ENCODE measurements at regions not wholly inside any gene's neighbourhood (a gene's known extent, or its start where the extent isn't known, plus 50 kb on each side); places are given as distances from the start of the nearest gene placed in this dataset.
"Not testable (repeated sequence)": the region's sequence is repeated elsewhere in the genome, so short reads cannot be mapped to it uniquely, and the experiment has no call there.

GRCh38 chr9:65566018-65566417 lies 109.7 kb upstream of the ZNG1E start:
- not testable (repeated sequence) for DNase-seq

GRCh38 chr9:65519018-65519417 lies 156.7 kb upstream of the ZNG1E start:
- not testable (repeated sequence) for DNase-seq

- not testable (repeated sequence) for DNase-seq
These were observed 161.3 kb upstream of the ZNG1E start for GRCh38 chr9:65514465-65514864.

GRCh38 chr9:65507897-65508296 lies 167.8 kb upstream of the ZNG1E start:
- DNase-seq: not testable (repeated sequence)

GRCh38 chr9:65504686-65505085 lies 171.0 kb upstream of the ZNG1E start:
- not testable (repeated sequence) for DNase-seq

- DNase-seq: not testable (repeated sequence)
These were observed 172.0 kb upstream of the ZNG1E start for GRCh38 chr9:65503696-65504095.

GRCh38 chr9:65482890-65483289 lies 192.8 kb upstream of the ZNG1E start:
- not testable (repeated sequence) for DNase-seq

GRCh38 chr9:65481291-65481690 lies 194.4 kb upstream of the ZNG1E start:
- not testable (repeated sequence) for DNase-seq

GRCh38 chr9:65474891-65475290 lies 189.9 kb upstream of the FOXD4L5 start:
- not testable (repeated sequence) for DNase-seq

GRCh38 chr9:65473059-65473822 lies 188.2 kb upstream of the FOXD4L5 start:
- DNase-seq: not testable (repeated sequence)

- DNase-seq: not testable (repeated sequence)
These were observed 186.1 kb upstream of the FOXD4L5 start for GRCh38 chr9:65471106-65471505.

GRCh38 chr9:65466911-65467734 lies 182.1 kb upstream of the FOXD4L5 start:
- DNase-seq: not testable (repeated sequence)

GRCh38 chr9:65465246-65465895 lies 180.4 kb upstream of the FOXD4L5 start:
- DNase-seq: not testable (repeated sequence)

- DNase-seq: not testable (repeated sequence)
These were observed 177.5 kb upstream of the FOXD4L5 start for GRCh38 chr9:65462476-65462875.

GRCh38 chr9:65459756-65460320 lies 174.8 kb upstream of the FOXD4L5 start:
- DNase-seq: no peak

GRCh38 chr9:65458992-65459391 lies 174.0 kb upstream of the FOXD4L5 start:
- DNase-seq: no peak

GRCh38 chr9:65458465-65458864 lies 173.5 kb upstream of the FOXD4L5 start:
- DNase-seq: no peak

GRCh38 chr9:65456991-65457390 lies 172.0 kb upstream of the FOXD4L5 start:
- not testable (repeated sequence) for DNase-seq

- not testable (repeated sequence) for DNase-seq
These were observed 171.0 kb upstream of the FOXD4L5 start for GRCh38 chr9:65455751-65456647.

- not testable (repeated sequence) for DNase-seq
These were observed 170.1 kb upstream of the FOXD4L5 start for GRCh38 chr9:65455136-65455535.

- not testable (repeated sequence) for DNase-seq
These were observed 169.7 kb upstream of the FOXD4L5 start for GRCh38 chr9:65454666-65455065.

GRCh38 chr9:65454034-65454433 lies 169.0 kb upstream of the FOXD4L5 start:
- DNase-seq: not testable (repeated sequence)

All from CD4-positive, alpha-beta T cell treated with Interleukin-1 beta for 1 hour (primary cell).